D721Med (cell line): ENCODE measurements at regions not wholly inside any gene's neighbourhood (a gene's known extent, or its start where the extent isn't known, plus 50 kb on each side); places are given as distances from the start of the nearest gene placed in this dataset.
A peak's percentile ranks its signal among the peaks of the same experiment; 100 is the strongest.
"Not testable (repeated sequence)": the region's sequence is repeated elsewhere in the genome, so short reads cannot be mapped to it uniquely, and the experiment has no call there.

Experiments used
- DNase-seq: peaks from one replicate; pipeline ENCODE4 v3.0.0; 2011; ENCODE audit warnings: low spot score; ENCODE audit not compliant: insufficient read length
- FAIRE-seq: peaks from 2 replicates; lab custom pipeline; 2011; peaks lifted over from hg19 to GRCh38; lab: Jason Lieb, UNC
- TF ChIP-seq, protein P1 (sequence below): IDR thresholded peaks from 2 replicates; pipeline ENCODE4 v1.5.1; 2012; ENCODE audit warnings: mild to moderate bottlenecking, control low read depth; ENCODE audit not compliant: insufficient read depth; ENCODE audit errors: missing control alignments

DNA sequence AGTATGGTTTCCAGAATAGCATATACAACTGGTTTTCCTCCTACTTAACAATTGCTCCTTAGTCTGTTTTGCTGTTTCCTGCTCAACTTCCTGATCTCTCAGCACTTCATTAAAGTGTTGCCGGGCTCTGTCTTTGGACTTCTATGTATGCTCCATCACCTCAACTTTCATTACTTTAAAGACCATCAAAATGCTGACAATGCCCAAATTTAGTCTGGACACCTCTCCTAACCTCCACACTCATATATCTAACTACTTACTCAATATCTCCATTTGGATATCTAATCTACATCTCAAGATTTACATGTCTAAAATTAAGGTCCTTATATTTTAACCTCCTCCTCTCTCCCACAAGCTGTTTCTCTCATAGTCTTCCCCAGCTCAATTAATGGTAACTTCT is 54.4 kb upstream of the LGR5 start:
- DNase-seq, result no peak
- TF ChIP-seq, protein P1, sequence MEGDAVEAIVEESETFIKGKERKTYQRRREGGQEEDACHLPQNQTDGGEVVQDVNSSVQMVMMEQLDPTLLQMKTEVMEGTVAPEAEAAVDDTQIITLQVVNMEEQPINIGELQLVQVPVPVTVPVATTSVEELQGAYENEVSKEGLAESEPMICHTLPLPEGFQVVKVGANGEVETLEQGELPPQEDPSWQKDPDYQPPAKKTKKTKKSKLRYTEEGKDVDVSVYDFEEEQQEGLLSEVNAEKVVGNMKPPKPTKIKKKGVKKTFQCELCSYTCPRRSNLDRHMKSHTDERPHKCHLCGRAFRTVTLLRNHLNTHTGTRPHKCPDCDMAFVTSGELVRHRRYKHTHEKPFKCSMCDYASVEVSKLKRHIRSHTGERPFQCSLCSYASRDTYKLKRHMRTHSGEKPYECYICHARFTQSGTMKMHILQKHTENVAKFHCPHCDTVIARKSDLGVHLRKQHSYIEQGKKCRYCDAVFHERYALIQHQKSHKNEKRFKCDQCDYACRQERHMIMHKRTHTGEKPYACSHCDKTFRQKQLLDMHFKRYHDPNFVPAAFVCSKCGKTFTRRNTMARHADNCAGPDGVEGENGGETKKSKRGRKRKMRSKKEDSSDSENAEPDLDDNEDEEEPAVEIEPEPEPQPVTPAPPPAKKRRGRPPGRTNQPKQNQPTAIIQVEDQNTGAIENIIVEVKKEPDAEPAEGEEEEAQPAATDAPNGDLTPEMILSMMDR, result no peak
- FAIRE-seq, result no peak

DNA sequence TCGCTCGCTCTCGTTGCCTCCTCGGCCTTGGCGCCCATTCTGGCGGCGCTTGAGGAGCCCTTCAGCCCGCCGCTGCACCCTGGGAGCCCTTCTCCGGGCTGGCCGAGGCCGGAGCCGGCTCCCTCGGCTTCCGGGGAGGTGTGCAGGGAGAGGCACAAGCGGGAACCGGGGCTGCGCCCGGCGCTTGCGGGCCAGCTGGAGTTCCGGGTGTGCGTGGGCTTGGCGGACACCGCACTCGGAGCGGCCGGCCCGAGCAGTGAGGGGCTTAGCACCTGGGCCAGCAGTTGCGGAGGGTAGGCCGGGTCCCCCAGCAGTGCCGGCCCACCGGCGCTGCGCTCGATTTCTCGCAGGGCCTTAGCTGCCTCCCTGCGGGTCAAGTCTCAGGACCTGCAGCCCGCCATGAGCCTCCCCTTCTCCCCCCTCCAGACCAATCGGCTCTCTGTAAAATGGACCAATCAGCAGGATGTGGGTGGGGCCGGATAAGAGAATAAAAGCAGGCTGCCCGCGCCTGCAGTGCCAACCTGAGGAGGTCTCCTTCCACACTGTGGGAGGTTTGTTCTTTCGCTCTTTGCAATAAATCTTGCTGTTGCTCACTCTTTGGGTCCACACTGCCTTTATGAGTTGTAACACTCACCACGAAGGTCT is 62.8 kb upstream of the LGR5 start:
- not testable (repeated sequence) for FAIRE-seq, DNase-seq

DNA sequence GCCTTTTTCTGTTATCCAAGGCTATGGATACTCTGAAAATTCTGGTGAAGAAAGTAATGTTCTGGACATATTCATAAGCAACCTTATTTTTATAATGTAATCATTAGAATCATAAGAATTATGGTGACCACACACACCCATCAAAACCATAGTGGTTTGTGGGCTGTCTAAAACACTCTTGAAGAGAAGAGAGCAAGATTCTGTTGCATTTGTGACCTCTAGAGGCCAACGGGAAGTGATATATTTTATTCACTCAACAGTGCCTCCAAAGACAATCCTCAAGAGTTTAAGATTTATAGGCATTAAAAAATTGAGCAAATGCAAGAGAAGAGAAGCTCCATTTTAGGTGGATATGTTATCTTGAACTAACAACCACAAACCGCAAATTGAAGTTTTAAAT is 68.5 kb upstream of the LGR5 start:
- DNase-seq (no peak), FAIRE-seq (no peak)
- TF ChIP-seq, protein P1, result peak; percentile 5

DNA sequence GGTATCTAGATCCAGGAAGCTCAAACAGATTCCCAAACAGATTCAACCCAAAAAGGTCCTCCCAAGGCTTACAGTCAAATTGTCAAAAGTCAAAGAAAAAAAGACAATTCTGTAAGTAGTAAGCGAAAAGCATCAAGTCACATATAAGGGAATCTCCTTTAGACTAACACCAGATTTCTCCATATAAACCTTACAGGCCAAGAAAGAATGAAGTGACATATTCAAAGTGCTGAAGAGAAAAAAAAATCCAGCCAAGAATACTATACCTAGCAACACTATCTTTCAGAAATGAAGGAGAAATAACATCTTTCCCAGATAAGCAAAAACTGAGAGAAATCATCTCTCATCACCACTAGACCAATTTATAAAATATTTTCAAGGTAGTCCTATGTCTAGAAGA is 79.6 kb upstream of the LGR5 start:
- no peak for DNase-seq
- no peak for FAIRE-seq

DNA sequence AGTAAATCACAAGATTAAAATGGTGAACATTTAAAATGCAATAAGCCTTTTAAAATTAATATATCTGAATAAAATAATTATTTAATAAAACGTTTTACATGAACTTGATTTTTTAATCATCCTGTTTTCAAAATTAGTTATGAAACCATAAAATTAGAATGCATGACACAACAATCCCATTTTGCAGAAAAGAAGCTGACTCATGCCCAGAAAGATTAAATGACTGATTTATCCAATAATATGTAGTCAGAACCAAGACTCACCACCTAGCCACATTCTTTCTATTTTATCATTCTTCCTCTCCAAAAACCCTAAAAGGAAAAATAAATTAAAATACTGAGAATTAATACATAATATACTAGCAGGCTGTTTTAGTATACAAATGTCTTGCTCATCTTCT is 83.0 kb upstream of the LGR5 start:
- DNase-seq, result no peak
- FAIRE-seq, result no peak

More for the DNA sequence above, 79.6 kb upstream of the LGR5 start:
- TF ChIP-seq, protein P1, result no peak

DNA sequence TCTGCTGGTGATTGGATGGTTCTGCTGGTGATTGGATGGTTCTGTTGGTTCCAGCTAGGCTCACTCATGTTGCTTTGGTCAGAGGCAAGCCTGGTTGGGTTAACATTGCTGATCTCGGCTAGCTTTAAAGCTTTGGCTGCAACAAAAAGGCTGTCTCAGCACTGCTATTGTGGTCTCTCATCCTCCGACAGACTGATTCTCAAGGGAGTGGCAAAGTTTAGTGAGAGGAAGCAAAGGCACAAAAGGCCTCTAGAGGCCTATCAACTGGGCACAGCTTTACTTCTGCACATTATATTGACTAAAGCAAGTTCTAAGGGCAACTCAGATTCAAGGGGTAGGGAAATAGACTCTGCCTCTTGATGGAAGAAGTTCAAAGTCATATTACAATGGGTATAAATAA is 84.7 kb upstream of the LGR5 start:
- DNase-seq, result no peak
- FAIRE-seq, result no peak
- TF ChIP-seq, protein P1, result no peak

More for the DNA sequence above, 83.0 kb upstream of the LGR5 start:
- TF ChIP-seq, protein P1, result no peak

DNA sequence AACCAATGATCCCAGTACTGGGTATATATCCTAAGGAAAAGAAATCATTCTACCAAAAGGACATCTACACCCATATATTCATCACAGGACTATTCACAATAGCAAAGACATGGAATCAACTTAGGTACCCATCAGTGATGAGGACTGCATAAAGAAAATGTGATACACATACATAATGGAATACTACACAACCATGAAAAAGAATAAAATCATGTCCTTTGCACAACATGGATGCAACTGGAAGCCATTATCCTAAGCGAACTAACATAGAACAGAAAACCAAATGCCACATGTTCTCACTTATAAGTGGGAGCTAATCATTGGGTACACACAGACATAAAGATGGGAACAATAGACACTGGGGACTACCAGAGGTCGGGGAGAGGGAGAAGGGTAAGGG is 86.0 kb upstream of the LGR5 start:
- DNase-seq, result no peak
- no peak for FAIRE-seq
- TF ChIP-seq, protein P1, result no peak

DNA sequence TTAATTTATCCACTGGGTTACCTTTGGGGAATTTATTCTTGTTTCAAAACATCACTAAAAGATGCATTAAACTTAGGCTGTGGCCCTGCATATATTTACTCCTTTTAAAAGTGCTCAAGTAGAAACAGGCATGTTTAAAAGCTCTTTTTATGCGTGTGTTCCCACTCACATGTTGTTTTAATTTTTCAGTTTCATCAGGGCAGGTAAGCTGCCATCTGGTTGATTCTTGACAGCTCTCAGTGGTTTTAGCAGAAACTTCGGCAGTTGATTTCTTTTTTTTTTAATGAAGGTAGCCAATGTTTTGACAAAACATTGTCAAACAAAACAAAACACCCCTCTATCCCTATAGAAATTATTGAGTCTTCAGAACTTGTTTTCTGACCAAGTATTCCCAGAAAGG is 89.6 kb upstream of the LGR5 start:
- TF ChIP-seq, protein P1, result no peak
- FAIRE-seq, result no peak
- no peak for DNase-seq
